IMR-90 (cell line): ENCODE measurements at regions not wholly inside any gene's neighbourhood (a gene's known extent, or its start where the extent isn't known, plus 50 kb on each side); places are given as distances from the start of the nearest gene placed in this dataset.

Experiments used
- ATAC-seq: fragments of 200-7000 bp; cut with Tn5 transposase; 2 replicates; pipeline ENCODE4 v1.9.1; 2020; ENCODE audit warnings: low read depth, mild to moderate bottlenecking, moderate library complexity
- BruUV-seq: library from RNA; stranded (reverse); fragments of 400-500 nt; replicated peaks from 2 replicates; lab custom pipeline; 2021; lab: Mats Ljungman, UMichigan
- CTCF ChIA-PET: fragments of 300-600 bp; formaldehyde crosslinking; extraction: SDS; loops from one replicate; lab custom pipeline; 2021; ENCODE audit warnings: antibody characterized with exemption; lab: Yijun Ruan, JAX
- POLR2A ChIA-PET: fragments of 300-600 bp; sonication (Branson Sonifier 250); formaldehyde crosslinking; loops from one replicate; lab custom pipeline; 2022; ENCODE audit warnings: antibody characterized with exemption; ENCODE audit not compliant: unreplicated experiment; lab: Charles Lee
- DNase-seq: peaks from one replicate; pipeline ENCODE4 v3.0.0; 2013
- H2AFZ ChIP-seq: replicated peaks from 2 replicates; pipeline ENCODE3; 2013; ENCODE audit warnings: low read length, mild to moderate bottlenecking; ENCODE audit not compliant: poor library complexity
- H2AK5ac ChIP-seq: 2 replicates; pipeline ENCODE4 v1.6.1; 2013; ENCODE audit warnings: low read depth, low read length, inconsistent platforms
- H2AK9ac ChIP-seq: replicated peaks from 2 replicates; pipeline ENCODE3; 2013; ENCODE audit warnings: mild to moderate bottlenecking, low read depth, low read length, moderate library complexity; ENCODE audit not compliant: poor library complexity
- H2BK120ac ChIP-seq: 2 replicates; pipeline ENCODE4 v1.6.1; 2013; ENCODE audit warnings: low read depth, low read length, inconsistent platforms
- H2BK15ac ChIP-seq: 3 replicates; pipeline ENCODE4 v1.6.1; 2013; ENCODE audit warnings: low read depth, low read length, inconsistent platforms
- H2BK20ac ChIP-seq: 2 replicates; pipeline ENCODE4 v1.6.1; 2013; ENCODE audit warnings: low read depth, mild to moderate bottlenecking, inconsistent platforms, low read length, moderate library complexity
- H2BK5ac ChIP-seq: 2 replicates; pipeline ENCODE4 v1.6.1; 2013; ENCODE audit warnings: mild to moderate bottlenecking, low read depth, low read length, inconsistent platforms; ENCODE audit not compliant: poor library complexity, severe bottlenecking
- H3K14ac ChIP-seq: replicated peaks from 2 replicates; pipeline ENCODE4 v1.6.1; 2013; ENCODE audit warnings: low read depth, low read length, inconsistent platforms
- H3K18ac ChIP-seq: 2 replicates; pipeline ENCODE4 v1.6.1; 2013; ENCODE audit warnings: low read depth, low read length, control low read depth
- H3K23ac ChIP-seq: 2 replicates; pipeline ENCODE4 v1.6.1; 2013; ENCODE audit warnings: low read depth, low read length, inconsistent platforms
- H3K27ac ChIP-seq: 2 replicates; pipeline ENCODE4 v1.5.1; 2013; ENCODE audit warnings: mild to moderate bottlenecking, control low read depth, low read length; ENCODE audit not compliant: insufficient read depth
- H3K27me3 ChIP-seq: 2 replicates; pipeline ENCODE4 v1.6.1; 2013; ENCODE audit warnings: low read length; ENCODE audit not compliant: control insufficient read depth, insufficient read depth
- H3K36me3 ChIP-seq: 2 replicates; pipeline ENCODE4 v1.6.1; 2013; ENCODE audit warnings: low read length, mixed read lengths; ENCODE audit not compliant: control insufficient read depth, insufficient read depth
- H3K4ac ChIP-seq: 2 replicates; pipeline ENCODE4 v1.6.1; 2013; ENCODE audit warnings: low read depth, low read length, inconsistent platforms
- H3K4me1 ChIP-seq: 2 replicates; pipeline ENCODE4 v1.6.1; 2013; ENCODE audit warnings: low read length, mixed read lengths; ENCODE audit not compliant: control insufficient read depth, insufficient read depth
- H3K4me2 ChIP-seq: 2 replicates; pipeline ENCODE4 v1.6.1; 2013; ENCODE audit warnings: low read depth, mild to moderate bottlenecking, control low read depth, low read length, moderate library complexity
- H3K4me3 ChIP-seq: 2 replicates; pipeline ENCODE4 v1.5.1; 2013; ENCODE audit warnings: low read depth, mild to moderate bottlenecking, control low read depth, low read length, moderate library complexity; ENCODE audit not compliant: insufficient read depth
- H3K56ac ChIP-seq: 2 replicates; pipeline ENCODE4 v1.6.1; 2013; ENCODE audit warnings: low read length, inconsistent platforms; ENCODE audit not compliant: insufficient read depth; ENCODE audit errors: extremely low read depth
- H3K79me1 ChIP-seq, 2 experiments: 2 replicates each; pipeline ENCODE4 v1.6.1; 2013; ENCODE audit warnings: low read length in 2 of 2, inconsistent platforms in 1 of 2, low read depth in 1 of 2
- H3K9ac ChIP-seq: 2 replicates; pipeline ENCODE4 v1.6.1; 2013; ENCODE audit warnings: low read depth, low read length, control low read depth
- H3K9me1 ChIP-seq: 2 replicates; pipeline ENCODE4 v1.6.1; 2013; ENCODE audit warnings: low read length, inconsistent platforms; ENCODE audit not compliant: insufficient read depth
- H3K9me3 ChIP-seq: 2 replicates; pipeline ENCODE4 v1.6.1; 2013; ENCODE audit warnings: low read length; ENCODE audit not compliant: control insufficient read depth, insufficient read depth
- H4K20me1 ChIP-seq: 2 replicates; pipeline ENCODE4 v1.6.1; 2013; ENCODE audit warnings: low read length, inconsistent platforms; ENCODE audit not compliant: insufficient read depth
- H4K5ac ChIP-seq: 2 replicates; pipeline ENCODE4 v1.6.1; 2013; ENCODE audit warnings: mild to moderate bottlenecking, low read depth, low read length, control low read depth
- H4K8ac ChIP-seq, 2 experiments: 2 replicates each; pipeline ENCODE4 v1.6.1; 2013; ENCODE audit warnings: low read depth in 2 of 2, low read length in 2 of 2, control low read depth in 1 of 2, inconsistent platforms in 1 of 2
- H4K91ac ChIP-seq: 2 replicates; pipeline ENCODE4 v1.6.1; 2013; ENCODE audit warnings: low read depth, low read length, inconsistent platforms; ENCODE audit not compliant: insufficient read depth
- BHLHE40 ChIP-seq: fragments of 150-350 bp; IDR thresholded peaks from 2 replicates; pipeline ENCODE4 v1.6.1; 2016; ENCODE audit warnings: mild to moderate bottlenecking, low read depth, low read length
- CEBPB ChIP-seq: IDR thresholded peaks from 2 replicates; pipeline ENCODE4 v1.6.1; 2012; ENCODE audit warnings: low read depth, low read length, improper control_type of control experiment
- CHD1 ChIP-seq: IDR thresholded peaks from 2 replicates; pipeline ENCODE4 v1.6.1; 2012; ENCODE audit warnings: low read depth, low read length, improper control_type of control experiment
- ELK1 ChIP-seq: fragments of 150-350 bp; IDR thresholded peaks from 2 replicates; pipeline ENCODE4 v1.6.1; 2016; ENCODE audit warnings: low read depth, mild to moderate bottlenecking, low read length, moderate library complexity, borderline replicate concordance
- FOS ChIP-seq: fragments of 150-350 bp; IDR thresholded peaks from 2 replicates; pipeline ENCODE4 v1.6.1; 2016; ENCODE audit warnings: low read depth, low read length
- MAFK ChIP-seq: IDR thresholded peaks from 2 replicates; pipeline ENCODE4 v1.6.1; 2012; ENCODE audit warnings: low read depth, low read length, improper control_type of control experiment
- MAZ ChIP-seq: IDR thresholded peaks from 2 replicates; pipeline ENCODE4 v1.6.1; 2012; ENCODE audit warnings: low read depth, mild to moderate bottlenecking, low read length, improper control_type of control experiment, moderate library complexity, borderline replicate concordance
- MXI1 ChIP-seq: IDR thresholded peaks from 2 replicates; pipeline ENCODE4 v1.6.1; 2012; ENCODE audit warnings: low read depth, mild to moderate bottlenecking, low read length, moderate library complexity, borderline replicate concordance
- NFE2L2 ChIP-seq: fragments of 150-350 bp; IDR thresholded peaks from 2 replicates; pipeline ENCODE4 v1.6.1; 2016; ENCODE audit warnings: low read depth, mild to moderate bottlenecking, low read length
- POLR2A ChIP-seq: IDR thresholded peaks from 2 replicates; pipeline ENCODE4 v1.6.1; 2012; ENCODE audit warnings: mild to moderate bottlenecking, low read depth, low read length
- RAD21 ChIP-seq: IDR thresholded peaks from 2 replicates; pipeline ENCODE4 v1.6.1; 2012; ENCODE audit warnings: low read length, improper control_type of control experiment
- RCOR1 ChIP-seq: IDR thresholded peaks from 2 replicates; pipeline ENCODE4 v1.6.1; 2012; ENCODE audit warnings: mild to moderate bottlenecking, low read length, improper control_type of control experiment; ENCODE audit not compliant: insufficient replicate concordance
- RFX5 ChIP-seq: IDR thresholded peaks from 2 replicates; pipeline ENCODE4 v1.8.0; 2012; ENCODE audit warnings: low read depth, mild to moderate bottlenecking, low read length, moderate library complexity
- SMC3 ChIP-seq: fragments of 150-350 bp; IDR thresholded peaks from 2 replicates; pipeline ENCODE4 v1.6.1; 2016; ENCODE audit warnings: low read depth, mild to moderate bottlenecking, antibody characterized with exemption, low read length, moderate library complexity
- USF2 ChIP-seq: fragments of 150-350 bp; IDR thresholded peaks from 2 replicates; pipeline ENCODE4 v1.6.1; 2017; ENCODE audit warnings: mild to moderate bottlenecking, antibody characterized with exemption, low read length, low read depth
- WGBS, 2 experiments: methylation state at CpG; one replicate each; pipeline versions ENCODE4 v1.1.5 to v1.1.7; 2013; ENCODE audit warnings: missing lambda C conversion rate in 2 of 2; ENCODE audit not compliant: insufficient read length in 1 of 2; ENCODE audit errors: extremely low coverage in 2 of 2; 5-methylcytosine and 5-hydroxymethylcytosine counted together
- dilution Hi-C: fragments of 300-500 bp; cut with HindIII; formaldehyde crosslinking; loops from one replicate; pipeline ENCODE4 v1.14.3; 2018; ENCODE audit warnings: low sequenced_read_pairs; ENCODE audit not compliant: unreplicated experiment
- in situ Hi-C: fragments of 300-500 bp; cut with MboI; formaldehyde crosslinking; loops from 3 replicates; pipeline ENCODE4 v1.14.3; 2019; ENCODE audit warnings: low sequenced_read_pairs, inconsistent platforms, mixed read lengths
- intact Hi-C: fragments of 100-400 bp; cut with micrococcal nuclease; formaldehyde crosslinking; loops from 2 replicates; pipeline ENCODE4 v1.10.0; 2022
- TF ChIP-seq, protein P1 (sequence below): conservative IDR thresholded peaks from 2 replicates; pipeline ENCODE4 v1.5.1; 2012; ENCODE audit warnings: mild to moderate bottlenecking, low read depth, low read length, improper control_type of control experiment

DNA sequence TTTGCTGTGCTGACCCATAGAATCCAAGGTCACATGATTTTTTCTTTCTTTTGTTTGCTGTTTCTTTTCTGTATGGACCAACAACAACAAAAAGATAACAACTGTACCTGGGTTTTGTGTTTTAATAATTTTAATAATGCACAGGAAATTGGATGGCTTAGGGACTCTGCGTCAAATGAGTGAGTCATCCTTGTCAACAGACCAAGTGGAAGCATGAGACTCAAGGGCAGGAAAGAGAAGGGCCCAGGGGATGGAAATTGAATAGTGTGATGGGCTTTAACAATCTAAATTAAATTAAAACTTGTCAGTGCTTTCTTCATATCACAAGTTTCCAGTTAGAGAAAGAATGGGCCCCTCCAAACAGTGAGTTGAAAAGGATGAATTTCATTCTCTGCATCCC is 413.0 kb downstream of the PREX1 start:
- TF ChIP-seq POLR2A (no peak), FOS (no peak), CEBPB (no peak), RFX5 (no peak), CHD1 (no peak), USF2 (no peak), RAD21 (no peak), MAFK (no peak), MAZ (no peak), RCOR1 (no peak), ELK1 (no peak), BHLHE40 (no peak), SMC3 (no peak), MXI1 (no peak), NFE2L2 (no peak)
- TF ChIP-seq, protein P1, sequence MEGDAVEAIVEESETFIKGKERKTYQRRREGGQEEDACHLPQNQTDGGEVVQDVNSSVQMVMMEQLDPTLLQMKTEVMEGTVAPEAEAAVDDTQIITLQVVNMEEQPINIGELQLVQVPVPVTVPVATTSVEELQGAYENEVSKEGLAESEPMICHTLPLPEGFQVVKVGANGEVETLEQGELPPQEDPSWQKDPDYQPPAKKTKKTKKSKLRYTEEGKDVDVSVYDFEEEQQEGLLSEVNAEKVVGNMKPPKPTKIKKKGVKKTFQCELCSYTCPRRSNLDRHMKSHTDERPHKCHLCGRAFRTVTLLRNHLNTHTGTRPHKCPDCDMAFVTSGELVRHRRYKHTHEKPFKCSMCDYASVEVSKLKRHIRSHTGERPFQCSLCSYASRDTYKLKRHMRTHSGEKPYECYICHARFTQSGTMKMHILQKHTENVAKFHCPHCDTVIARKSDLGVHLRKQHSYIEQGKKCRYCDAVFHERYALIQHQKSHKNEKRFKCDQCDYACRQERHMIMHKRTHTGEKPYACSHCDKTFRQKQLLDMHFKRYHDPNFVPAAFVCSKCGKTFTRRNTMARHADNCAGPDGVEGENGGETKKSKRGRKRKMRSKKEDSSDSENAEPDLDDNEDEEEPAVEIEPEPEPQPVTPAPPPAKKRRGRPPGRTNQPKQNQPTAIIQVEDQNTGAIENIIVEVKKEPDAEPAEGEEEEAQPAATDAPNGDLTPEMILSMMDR: no peak
- Histone ChIP-seq H2AK9ac (no peak overlapping the region), H3K27ac (no peak overlapping the region), H3K27me3 (no peaks in the 10 kb centered on the region; the same call in 1 of the 2 replicates), H2BK120ac (no peak overlapping the region), H3K18ac (no peak overlapping the region), H2BK20ac (no peak overlapping the region), H3K4me3 (no peak overlapping the region), H3K4ac (no peak overlapping the region), H4K20me1 (no peaks in the 10 kb centered on the region), H3K56ac (no peak overlapping the region), H3K9ac (no peak overlapping the region), H3K14ac (no peak overlapping the region), H3K79me1 (no peaks in the 10 kb centered on the region), H4K8ac (no peak overlapping the region), H2AFZ (no peak overlapping the region), H4K5ac (no peak overlapping the region), H3K36me3 (no peaks in the 10 kb centered on the region), H4K91ac (no peak overlapping the region), H3K4me2 (no peak overlapping the region), H2BK5ac (no peak overlapping the region), H3K23ac (no peak overlapping the region), H2AK5ac (no peak overlapping the region), H3K9me3 (no peaks in the 10 kb centered on the region), H2BK15ac (no peak overlapping the region), H3K9me1 (no peaks in the 10 kb centered on the region), H3K4me1 (no peaks in the 10 kb centered on the region)
- no CpG with 5 or more reads among the region's 1 CpG for WGBS, 2 experiments
- ChIA-PET POLR2A (no interaction called here), CTCF (no interaction called here)
- intact Hi-C loops (no loop called here), in situ Hi-C loops (no loop called here), dilution Hi-C loops (no loop called here)
- BruUV-seq: no TSS peak
- DNase-seq (no peak), ATAC-seq (no peak)
